Spinal cord (tissue), 9 donors: ENCODE measurements at regions not wholly inside any gene's neighbourhood (a gene's known extent, or its start where the extent isn't known, plus 50 kb on each side); places are given as distances from the start of the nearest gene placed in this dataset.

Experiments
- DNase-seq, 6 donors: peaks; one replicate each; pipeline versions ENCODE4 v3.0.0 to v3.0.0-alpha.2; 2013 to 2015; ENCODE audit warnings: low spot score in 6 of 6, low read depth in 4 of 6
- H3K27ac ChIP-seq: one replicate; pipeline ENCODE4 v1.5.1; 2013; ENCODE audit warnings: low read depth, low read length, control low read depth
- H3K27me3 ChIP-seq: one replicate; pipeline ENCODE4 v1.6.1; 2013; ENCODE audit warnings: low read length; ENCODE audit not compliant: control insufficient read depth, insufficient read depth
- H3K36me3 ChIP-seq: one replicate; pipeline ENCODE4 v1.6.1; 2013; ENCODE audit warnings: low read length; ENCODE audit not compliant: control insufficient read depth, insufficient read depth
- H3K4me1 ChIP-seq: one replicate; pipeline ENCODE4 v1.6.1; 2013; ENCODE audit warnings: low read length; ENCODE audit not compliant: control insufficient read depth, insufficient read depth
- H3K4me3 ChIP-seq: one replicate; pipeline ENCODE4 v1.5.1; 2013; ENCODE audit warnings: low read depth, low read length, control low read depth
- H3K9me3 ChIP-seq: one replicate; pipeline ENCODE4 v1.6.1; 2013; ENCODE audit warnings: low read length; ENCODE audit not compliant: control insufficient read depth, insufficient read depth
- WGBS: methylation state at CpG from one replicate; pipeline ENCODE4 v1.1.5; 2013; ENCODE audit warnings: missing lambda C conversion rate; ENCODE audit not compliant: insufficient coverage; 5-methylcytosine and 5-hydroxymethylcytosine counted together
- donor health status: healthy.

DNA sequence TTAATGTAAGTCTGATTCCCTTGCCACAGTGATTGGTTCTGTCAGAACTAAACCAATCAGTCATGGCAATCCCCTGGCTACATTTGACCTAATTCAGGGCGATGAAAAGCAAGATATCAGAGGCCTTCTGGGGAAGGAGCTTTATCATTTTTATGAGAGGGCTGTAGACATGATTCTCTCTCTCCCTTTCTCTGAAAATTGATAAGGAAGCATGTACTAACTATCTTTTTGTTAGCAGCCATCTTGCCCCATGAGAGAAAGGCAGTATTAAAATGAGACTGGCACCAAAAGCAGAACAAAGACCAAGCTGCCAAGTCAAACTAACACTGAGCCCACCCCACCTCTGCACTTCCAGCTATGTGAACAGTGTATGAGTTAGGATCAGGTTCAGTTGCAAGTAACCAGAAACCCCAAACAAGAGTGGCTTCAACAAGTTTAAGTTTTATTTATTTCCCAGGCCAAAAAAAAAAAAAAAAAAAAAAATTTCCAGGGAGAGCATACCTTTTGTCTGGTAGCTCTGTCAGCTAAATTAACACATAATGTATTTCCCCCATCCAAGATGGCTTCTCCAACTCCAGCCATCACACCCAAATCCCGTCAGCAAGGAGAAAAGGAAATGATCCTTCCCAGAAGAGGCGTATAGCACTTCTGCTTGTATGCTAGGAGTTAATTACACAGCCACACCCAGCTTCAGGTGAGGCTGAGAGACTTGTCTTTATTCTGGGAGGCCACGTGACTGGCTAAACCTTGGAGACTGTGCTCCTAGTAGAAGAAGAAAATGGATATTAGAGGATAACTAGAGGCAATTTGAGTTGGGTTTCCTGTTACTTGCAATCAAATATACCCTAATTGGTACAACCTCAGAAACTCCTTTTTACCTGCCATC, 105.8 kb upstream of the RALGPS2 start:
- Histone ChIP-seq H3K36me3 (no peaks in the 10 kb centered on the region), H3K4me3 (no peak overlapping the region), H3K27me3 (no peaks in the 10 kb centered on the region), H3K27ac (no peak overlapping the region), H3K4me1 (no peaks in the 10 kb centered on the region), H3K9me3 (no peaks in the 10 kb centered on the region)
- no peak for DNase-seq
- no CpG with 5 or more reads among the region's 4 CpGs for WGBS

DNA sequence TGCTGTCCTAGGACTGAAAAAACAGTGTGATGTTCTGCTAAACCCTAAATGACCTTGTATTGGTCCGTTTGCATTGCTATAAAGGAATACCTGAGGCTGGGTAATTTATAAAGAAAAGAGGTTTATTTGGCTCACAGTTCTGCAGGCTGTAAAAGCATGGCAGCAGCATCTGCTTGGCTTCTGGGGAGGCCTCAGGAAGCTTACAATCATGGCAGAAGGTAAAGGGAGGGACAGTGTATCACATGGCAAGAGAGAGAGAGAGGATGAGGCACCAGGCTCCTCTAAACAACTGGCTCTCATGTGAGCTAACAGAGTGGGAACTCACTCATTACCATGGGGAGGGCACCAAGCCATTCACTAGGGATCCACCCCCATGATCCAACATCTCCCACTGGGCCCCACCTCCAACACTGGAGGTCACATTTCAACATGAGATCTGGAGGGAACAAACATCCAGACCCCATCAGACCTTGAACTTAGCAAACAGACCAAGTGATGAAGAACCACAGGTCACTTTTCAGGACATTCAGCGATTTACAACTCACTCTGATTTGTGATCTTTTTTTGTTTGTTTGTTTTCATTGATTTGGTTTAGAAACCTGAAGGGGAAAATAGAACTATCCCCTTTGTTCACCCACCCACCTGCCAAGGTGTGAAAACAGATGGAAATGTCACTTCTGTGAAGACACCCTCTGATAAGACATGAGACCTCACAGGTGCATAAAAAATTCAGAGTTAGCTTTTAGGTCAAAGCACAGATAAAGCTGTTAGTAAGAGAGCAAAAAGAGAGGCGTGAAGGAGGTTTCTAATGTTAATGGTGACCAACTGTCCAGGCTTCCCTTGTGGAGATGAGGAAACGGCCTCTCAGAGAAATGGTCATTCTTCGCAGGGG, 104.2 kb upstream of the RALGPS2 start:
- Histone ChIP-seq H3K4me3 (no peak overlapping the region), H3K27me3 (no peaks in the 10 kb centered on the region), H3K9me3 (no peaks in the 10 kb centered on the region), H3K4me1 (no peaks in the 10 kb centered on the region), H3K36me3 (no peaks in the 10 kb centered on the region), H3K27ac (no peak overlapping the region)
- 86% methylated on average over 4 of the region's 5 CpGs for WGBS
- DNase-seq, result no peak

GRCh38 chr1:178621822-178622221, 103.2 kb upstream of the RALGPS2 start:
- no peak overlapping the region for H3K4me3 ChIP-seq
- no peaks in the 10 kb centered on the region for H3K4me1 ChIP-seq
- no peak for DNase-seq
- no peaks in the 10 kb centered on the region for H3K36me3 ChIP-seq
- H3K27ac ChIP-seq, result no peak overlapping the region
- no peaks in the 10 kb centered on the region for H3K27me3 ChIP-seq
- WGBS, result no CpG with 5 or more reads among the region's 10 CpGs
- H3K9me3 ChIP-seq, result no peaks in the 10 kb centered on the region

DNA sequence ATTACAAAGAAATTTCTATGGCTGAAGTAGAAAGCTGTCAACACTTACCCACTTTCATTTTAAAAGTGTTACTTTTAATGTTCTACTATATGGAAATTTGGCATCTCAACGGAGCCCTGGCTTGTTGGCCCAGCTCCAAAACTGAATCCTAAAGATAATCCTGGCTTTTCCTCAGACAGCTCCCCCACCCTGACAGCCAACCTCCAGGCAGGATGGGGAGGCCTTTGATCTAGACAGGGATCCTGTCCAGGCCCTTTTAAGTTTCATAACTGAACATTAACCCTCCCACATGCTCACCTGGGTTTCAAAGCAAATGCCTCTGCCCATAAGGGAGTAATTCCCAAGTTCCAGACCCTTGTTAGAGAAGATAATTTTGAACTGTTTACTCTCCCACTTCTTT, 99.3 kb upstream of the RALGPS2 start:
- Histone ChIP-seq H3K4me1 (no peaks in the 10 kb centered on the region), H3K27me3 (no peaks in the 10 kb centered on the region), H3K27ac (no peak overlapping the region), H3K9me3 (no peaks in the 10 kb centered on the region), H3K4me3 (no peak overlapping the region), H3K36me3 (no peaks in the 10 kb centered on the region)
- no peak for DNase-seq
- whole genome bisulfite sequencing, result no CpG with 5 or more reads among the region's 1 CpG

DNA sequence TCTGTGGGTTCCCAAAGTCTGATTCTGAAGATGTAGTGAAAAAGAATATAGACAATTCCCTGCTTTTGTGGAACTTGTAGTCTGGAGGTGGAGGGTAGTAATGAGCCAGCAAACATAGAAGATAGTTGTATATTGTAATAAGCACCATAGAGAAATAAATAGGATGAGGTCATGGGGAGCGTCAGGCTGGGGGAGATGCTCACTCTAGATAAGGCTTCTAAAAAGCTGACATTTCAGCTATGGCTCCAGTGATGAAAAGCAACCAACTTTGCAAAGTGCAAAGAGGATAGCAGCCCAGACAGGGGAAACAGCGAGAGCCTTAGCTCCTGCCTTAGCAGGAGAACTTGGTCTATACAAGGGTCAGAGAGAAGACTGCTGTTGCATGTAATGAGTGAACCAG, 98.0 kb upstream of the RALGPS2 start:
- no peaks in the 10 kb centered on the region for H3K4me1 ChIP-seq
- H3K27me3 ChIP-seq, result no peaks in the 10 kb centered on the region
- no peak overlapping the region for H3K27ac ChIP-seq
- no peak for DNase-seq
- 97% methylated on average over 2 of the region's 2 CpGs for WGBS
- no peaks in the 10 kb centered on the region for H3K36me3 ChIP-seq
- no peak overlapping the region for H3K4me3 ChIP-seq
- no peaks in the 10 kb centered on the region for H3K9me3 ChIP-seq

GRCh38 chr1:178628637-178629251, 96.3 kb upstream of the RALGPS2 start:
- no peak overlapping the region for H3K27ac ChIP-seq
- no peak for DNase-seq
- no peak overlapping the region for H3K4me3 ChIP-seq
- no peaks in the 10 kb centered on the region for H3K36me3 ChIP-seq
- H3K4me1 ChIP-seq, result no peaks in the 10 kb centered on the region
- 86% methylated on average over 1 of the region's 2 CpGs for WGBS
- H3K9me3 ChIP-seq, result no peaks in the 10 kb centered on the region
- no peaks in the 10 kb centered on the region for H3K27me3 ChIP-seq

DNA sequence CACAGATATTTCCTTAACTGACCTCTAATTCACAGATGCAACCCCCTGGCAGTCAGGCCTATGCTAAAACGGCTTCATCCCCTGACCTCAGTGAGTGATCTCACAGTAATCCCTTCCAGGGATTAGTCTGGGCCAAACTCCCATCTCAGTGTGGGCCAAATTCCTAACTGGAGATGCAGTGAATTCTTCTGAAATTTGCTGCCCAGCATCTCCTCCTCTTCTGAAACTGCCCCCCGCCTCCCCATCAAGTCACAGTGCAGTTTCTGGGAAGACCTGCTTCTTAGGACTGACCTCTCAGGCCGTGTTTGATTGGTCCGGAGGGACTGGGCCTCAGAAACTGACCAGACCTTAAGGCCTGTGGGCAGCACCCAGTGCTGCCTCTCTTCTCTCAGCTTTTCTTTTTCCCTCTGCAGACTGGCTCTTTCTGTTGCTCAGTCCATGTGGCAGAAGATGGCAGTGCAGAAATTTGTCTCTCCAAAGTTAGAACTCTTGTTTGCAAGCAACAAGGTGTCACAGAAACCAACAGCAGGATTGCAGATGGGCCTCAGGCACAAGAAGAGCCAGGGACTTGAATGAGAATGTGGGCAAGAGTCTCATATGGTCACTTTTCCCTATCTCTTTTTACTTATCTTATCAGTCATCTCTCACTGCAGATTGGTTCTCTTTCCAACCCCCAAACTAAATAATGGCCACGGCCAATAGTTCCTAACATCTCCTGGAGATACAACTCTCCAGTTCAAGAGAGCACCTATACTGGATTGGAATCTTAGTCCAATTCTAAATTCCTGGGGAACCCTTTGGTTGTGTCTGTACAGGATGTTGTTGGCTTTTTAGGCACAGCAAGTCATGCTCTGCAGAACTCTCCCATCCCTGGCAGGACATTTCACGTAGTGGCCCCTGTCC, 95.5 kb upstream of the RALGPS2 start:
- Histone ChIP-seq H3K27ac (no peak overlapping the region), H3K9me3 (no peaks in the 10 kb centered on the region), H3K36me3 (no peaks in the 10 kb centered on the region), H3K4me3 (no peak overlapping the region), H3K4me1 (no peaks in the 10 kb centered on the region), H3K27me3 (no peaks in the 10 kb centered on the region)
- 73% methylated on average over 4 of the region's 6 CpGs for WGBS
- DNase-seq, result no peak

- H3K4me3 ChIP-seq, result no peak overlapping the region
- H3K9me3 ChIP-seq, result no peaks in the 10 kb centered on the region
- DNase-seq, result no peak
- H3K27ac ChIP-seq, result no peak overlapping the region
- no peaks in the 10 kb centered on the region for H3K27me3 ChIP-seq
- no peaks in the 10 kb centered on the region for H3K4me1 ChIP-seq
- no peaks in the 10 kb centered on the region for H3K36me3 ChIP-seq
Measured at GRCh38 chr1:178630417-178630816, 94.6 kb upstream of the RALGPS2 start.

GRCh38 chr1:178632653-178633052, 92.4 kb upstream of the RALGPS2 start:
- no peaks in the 10 kb centered on the region for H3K4me1 ChIP-seq
- H3K9me3 ChIP-seq, result no peaks in the 10 kb centered on the region
- no peak overlapping the region for H3K27ac ChIP-seq
- H3K4me3 ChIP-seq, result no peak overlapping the region
- DNase-seq, result no peak
- no peaks in the 10 kb centered on the region for H3K27me3 ChIP-seq
- no peaks in the 10 kb centered on the region for H3K36me3 ChIP-seq
- WGBS, result no CpG with 5 or more reads among the region's 5 CpGs
